A673 (cell line): ENCODE measurements at regions not wholly inside any gene's neighbourhood (a gene's known extent, or its start where the extent isn't known, plus 50 kb on each side); places are given as distances from the start of the nearest gene placed in this dataset.

Source experiments
- BruUV-seq: library from RNA; stranded (reverse); fragments of 400-500 nt; replicated peaks from 2 replicates; lab custom pipeline; 2021; lab: Mats Ljungman, UMichigan
- CTCF ChIA-PET: fragments of 300-600 bp; sonication (Branson Sonifier 250); formaldehyde crosslinking; loops from one replicate; lab custom pipeline; 2022; ENCODE audit warnings: antibody characterized with exemption; lab: Charles Lee
- POLR2A ChIA-PET: fragments of 300-600 bp; sonication (Branson Sonifier 250); formaldehyde crosslinking; loops from one replicate; lab custom pipeline; 2022; ENCODE audit warnings: antibody characterized with exemption; ENCODE audit not compliant: low non-redundant PET; lab: Charles Lee
- DNase-seq: peaks from one replicate; pipeline ENCODE4 v3.0.0-alpha.2; 2015; ENCODE audit warnings: low spot score
- H3K27ac ChIP-seq: fragments of 200-600 bp; sonication (generic); 2 replicates; pipeline ENCODE4 v1.5.1; 2016; ENCODE audit warnings: mixed run types, low read depth, mild to moderate bottlenecking, mixed read lengths, antibody characterized with exemption, low read length; ENCODE audit not compliant: poor library complexity, severe bottlenecking
- H3K27me3 ChIP-seq: fragments of 200-600 bp; sonication (generic); replicated peaks from 2 replicates; pipeline ENCODE4 v1.6.1; 2017; ENCODE audit warnings: mixed run types, low read depth, mild to moderate bottlenecking, mixed read lengths, antibody characterized with exemption, low read length; ENCODE audit not compliant: insufficient read depth, poor library complexity
- H3K36me3 ChIP-seq: fragments of 200-600 bp; sonication (generic); 2 replicates; pipeline ENCODE4 v1.6.1; 2016; ENCODE audit warnings: mixed run types, mild to moderate bottlenecking, mixed read lengths, antibody characterized with exemption, low read length; ENCODE audit not compliant: insufficient read depth, poor library complexity, severe bottlenecking
- H3K4me1 ChIP-seq: fragments of 200-600 bp; sonication (generic); 2 replicates; pipeline ENCODE4 v1.6.1; 2017; ENCODE audit warnings: mixed run types, mild to moderate bottlenecking, mixed read lengths, antibody characterized with exemption, low read length; ENCODE audit not compliant: insufficient read depth, poor library complexity, severe bottlenecking
- H3K4me3 ChIP-seq: fragments of 200-600 bp; sonication (generic); 2 replicates; pipeline ENCODE4 v1.5.1; 2016; ENCODE audit warnings: low read depth, mixed run types, mild to moderate bottlenecking, mixed read lengths, low read length; ENCODE audit not compliant: poor library complexity, severe bottlenecking
- H3K9me3 ChIP-seq: fragments of 200-600 bp; sonication (generic); 2 replicates; pipeline ENCODE4 v1.6.1; 2016; ENCODE audit warnings: mixed run types, low read depth, mild to moderate bottlenecking, mixed read lengths, antibody characterized with exemption, low read length; ENCODE audit not compliant: poor library complexity, severe bottlenecking
- CTCF ChIP-seq: fragments of 300-800, 200-600 bp; sonication (generic); conservative IDR thresholded peaks from 2 replicates; pipeline ENCODE4 v1.5.1; 2017; ENCODE audit warnings: low read depth, mild to moderate bottlenecking, antibody characterized with exemption, low read length, moderate library complexity, mixed read lengths
- EZH2 ChIP-seq: fragments of 200-600 bp; sonication (generic); IDR thresholded peaks from 2 replicates; pipeline ENCODE4 v1.6.1; 2017; ENCODE audit warnings: borderline replicate concordance, low read depth, mild to moderate bottlenecking, mixed read lengths, antibody characterized with exemption, low read length; ENCODE audit not compliant: poor library complexity, severe bottlenecking
- intact Hi-C: fragments of 100-400 bp; cut with micrococcal nuclease; formaldehyde crosslinking; loops from one replicate; pipeline ENCODE4 v1.10.0; 2022; ENCODE audit not compliant: unreplicated experiment

- no peaks in the 10 kb centered on the region for H3K4me1 ChIP-seq
- no peaks in the 10 kb centered on the region for H3K36me3 ChIP-seq
- DNase-seq = no peak
- ChIA-PET CTCF (no interaction called here), POLR2A (no interaction called here)
- H3K27me3 ChIP-seq = no peaks in the 10 kb centered on the region
- TF ChIP-seq CTCF = no peak
- no peak for TF ChIP-seq EZH2
- peaks cover 18% of the 10 kb centered on the region for H3K9me3 ChIP-seq
- no peak overlapping the region for H3K27ac ChIP-seq
- intact Hi-C loops = no loop called here
- no TSS peak for BruUV-seq
- H3K4me3 ChIP-seq = no peak overlapping the region
These were observed 225.9 kb downstream of the COG6 start for GRCh38 chr13:39881383-39881782.

- H3K36me3 ChIP-seq = no peaks in the 10 kb centered on the region
- intact Hi-C loops = no loop called here
- no peaks in the 10 kb centered on the region for H3K4me1 ChIP-seq
- no peaks in the 10 kb centered on the region for H3K27me3 ChIP-seq
- no peak for DNase-seq
- no peak overlapping the region for H3K4me3 ChIP-seq
- no peak for TF ChIP-seq CTCF
- no peak for TF ChIP-seq EZH2
- no peak overlapping the region for H3K27ac ChIP-seq
- CTCF ChIA-PET = no interaction called here
- POLR2A ChIA-PET = no interaction called here
- H3K9me3 ChIP-seq = peaks cover 18% of the 10 kb centered on the region
- BruUV-seq = no TSS peak
These were observed 226.4 kb downstream of the COG6 start for GRCh38 chr13:39881887-39882286.

- Histone ChIP-seq H3K36me3 (no peaks in the 10 kb centered on the region), H3K9me3 (peaks cover 18% of the 10 kb centered on the region), H3K27me3 (no peaks in the 10 kb centered on the region), H3K4me3 (no peak overlapping the region), H3K27ac (no peak overlapping the region), H3K4me1 (no peaks in the 10 kb centered on the region)
- DNase-seq = no peak
- ChIA-PET CTCF (no interaction called here), POLR2A (no interaction called here)
- no TSS peak for BruUV-seq
- no peak for TF ChIP-seq EZH2
- no peak for TF ChIP-seq CTCF
- intact Hi-C loops = no loop called here
These were observed 228.7 kb downstream of the COG6 start for GRCh38 chr13:39884166-39884565.
